ENCODE measurements at regions not wholly inside any gene's neighbourhood (a gene's known extent, or its start where the extent isn't known, plus 50 kb on each side); places are given as distances from the start of the nearest gene placed in this dataset.
"Not testable (repeated sequence)": the region's sequence is repeated elsewhere in the genome, so short reads cannot be mapped to it uniquely, and the experiment has no call there.

DNA sequence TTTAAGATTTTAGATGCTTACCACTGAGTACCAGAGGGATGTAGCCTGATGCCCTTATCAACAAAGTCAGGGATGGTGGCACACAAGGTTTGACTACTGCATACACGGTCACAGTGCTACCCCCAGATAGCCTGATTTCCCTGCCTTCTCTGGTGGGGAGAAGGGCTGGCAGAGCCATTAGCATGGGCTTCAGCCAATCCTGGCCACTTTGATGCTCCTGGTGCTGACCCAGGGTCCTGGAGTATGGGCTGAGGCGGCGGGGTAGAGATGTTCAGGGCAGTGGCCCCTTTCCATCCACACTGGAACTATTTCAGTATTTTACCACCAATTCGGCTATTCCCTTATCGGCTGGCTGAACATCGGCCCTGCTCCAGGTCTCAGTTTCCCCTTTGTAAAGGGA, 83.2 kb downstream of the POTEB3 start:
- H3K9me3 Mint-ChIP-seq (ENCODE audit: low read depth); H3K4me3 Mint-ChIP-seq; H3K27ac Mint-ChIP-seq; H3K36me3 Mint-ChIP-seq; CTCF ChIA-PET; H3K27me3 Mint-ChIP-seq; DNase-seq; ATAC-seq; H3K4me1 Mint-ChIP-seq: not testable (repeated sequence)

DNA sequence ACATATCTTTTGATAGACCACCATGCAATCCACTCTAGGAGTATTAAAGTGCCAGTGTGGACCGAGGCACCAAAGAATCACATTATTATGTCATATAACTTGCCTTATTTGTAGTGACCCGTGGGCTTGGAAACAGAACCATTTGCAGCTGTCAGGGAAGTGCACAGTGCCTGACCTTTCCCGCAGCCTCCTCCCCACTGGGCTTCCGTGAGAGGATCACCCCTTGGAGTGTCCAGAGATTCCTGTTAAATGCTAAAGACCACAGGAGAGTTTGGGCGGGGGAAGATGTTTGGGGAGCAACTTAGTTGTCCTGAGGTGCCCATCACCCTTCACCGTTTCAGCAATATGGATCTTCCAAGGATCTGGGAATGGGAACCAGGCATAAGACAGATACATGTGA, 84.4 kb downstream of the POTEB3 start:
- H3K4me3 Mint-ChIP-seq; CTCF ChIA-PET; ATAC-seq; H3K27ac Mint-ChIP-seq; H3K36me3 Mint-ChIP-seq; H3K27me3 Mint-ChIP-seq; H3K9me3 Mint-ChIP-seq (ENCODE audit: low read depth); DNase-seq; H3K4me1 Mint-ChIP-seq: not testable (repeated sequence)

DNA sequence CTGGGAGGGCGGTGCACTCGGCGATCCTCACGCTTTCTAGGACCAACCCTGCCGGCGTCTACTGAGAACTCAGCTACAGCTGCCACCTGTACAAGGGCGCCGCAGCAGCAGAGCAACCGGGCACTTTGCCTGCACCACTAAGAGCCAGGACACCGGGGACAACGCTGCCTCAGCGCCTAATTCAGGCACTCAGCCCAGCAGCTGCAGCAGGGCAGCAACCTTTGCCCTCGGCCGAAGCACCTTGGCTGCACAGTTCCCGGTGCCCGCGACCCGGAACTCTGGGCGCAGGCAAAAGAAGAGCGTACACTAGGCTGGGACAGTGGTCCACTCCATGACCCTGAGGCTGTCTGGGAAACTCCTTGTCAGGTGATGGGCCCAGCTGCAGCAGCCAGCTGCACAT, 85.7 kb downstream of the POTEB3 start:
- H3K9me3 Mint-ChIP-seq (ENCODE audit: low read depth); H3K4me3 Mint-ChIP-seq; H3K4me1 Mint-ChIP-seq; DNase-seq; CTCF ChIA-PET; H3K36me3 Mint-ChIP-seq; H3K27me3 Mint-ChIP-seq; ATAC-seq; H3K27ac Mint-ChIP-seq: not testable (repeated sequence)

DNA sequence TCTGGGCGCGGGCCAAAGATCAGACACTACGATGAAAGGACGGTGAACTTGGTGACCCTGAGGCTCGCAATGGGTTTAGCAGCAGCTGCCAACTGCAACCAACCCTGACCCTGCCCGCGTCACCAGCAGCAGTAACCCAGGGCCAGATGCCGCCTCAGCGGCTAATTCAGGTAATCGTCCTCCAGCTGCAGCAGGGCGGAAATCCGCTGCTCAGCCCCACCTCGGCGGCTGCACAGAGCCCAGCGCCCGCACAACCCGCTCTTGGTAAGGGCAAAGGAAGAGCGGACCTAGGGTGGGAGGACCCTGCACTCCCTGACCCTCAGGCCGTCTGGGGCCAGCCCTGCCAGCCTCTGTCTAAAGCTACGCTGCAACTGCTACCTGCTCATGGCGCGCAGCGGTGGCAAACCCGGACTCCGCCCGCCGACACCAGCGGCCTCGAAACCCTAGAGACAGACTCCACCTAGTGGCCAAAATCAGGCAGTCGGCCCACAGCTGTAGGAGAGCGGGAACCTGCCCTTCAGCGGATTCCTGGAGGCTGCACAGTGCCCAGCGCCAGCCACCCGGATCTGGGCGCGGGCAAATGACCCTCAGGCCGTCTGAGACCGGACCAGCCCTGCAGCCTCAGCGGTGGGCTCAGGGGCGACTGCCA, 87.5 kb downstream of the POTEB3 start:
- H3K4me1 Mint-ChIP-seq; ATAC-seq; H3K4me3 Mint-ChIP-seq; H3K36me3 Mint-ChIP-seq; H3K27me3 Mint-ChIP-seq; CTCF ChIA-PET; DNase-seq; H3K9me3 Mint-ChIP-seq (ENCODE audit: low read depth); H3K27ac Mint-ChIP-seq: not testable (repeated sequence)

DNA sequence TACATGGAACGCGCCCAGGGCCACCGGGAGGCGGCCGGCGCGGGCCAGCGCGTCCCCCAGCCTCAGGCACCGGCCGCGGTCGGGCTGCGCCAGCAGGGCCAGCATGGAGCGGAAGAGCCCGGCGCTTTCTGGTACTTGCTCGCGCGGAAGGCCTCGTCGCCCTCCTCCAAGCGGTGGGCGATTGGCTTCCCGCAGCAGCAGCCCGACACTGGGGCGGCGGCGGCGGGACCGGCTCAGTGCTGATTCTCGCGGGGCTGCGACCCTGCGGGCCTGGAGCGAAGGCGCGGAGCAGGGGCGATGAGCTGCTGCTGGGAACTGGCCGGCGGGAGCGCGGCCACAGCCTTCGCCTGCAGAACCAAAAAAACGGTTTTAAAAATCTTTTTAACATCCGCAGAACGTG, 95.3 kb downstream of the POTEB3 start:
- CTCF ChIA-PET; H3K27ac Mint-ChIP-seq; ATAC-seq; H3K27me3 Mint-ChIP-seq; H3K4me3 Mint-ChIP-seq; H3K36me3 Mint-ChIP-seq; H3K4me1 Mint-ChIP-seq; H3K9me3 Mint-ChIP-seq (ENCODE audit: low read depth): not testable (repeated sequence)
- peak; percentile 29 for DNase-seq

DNA sequence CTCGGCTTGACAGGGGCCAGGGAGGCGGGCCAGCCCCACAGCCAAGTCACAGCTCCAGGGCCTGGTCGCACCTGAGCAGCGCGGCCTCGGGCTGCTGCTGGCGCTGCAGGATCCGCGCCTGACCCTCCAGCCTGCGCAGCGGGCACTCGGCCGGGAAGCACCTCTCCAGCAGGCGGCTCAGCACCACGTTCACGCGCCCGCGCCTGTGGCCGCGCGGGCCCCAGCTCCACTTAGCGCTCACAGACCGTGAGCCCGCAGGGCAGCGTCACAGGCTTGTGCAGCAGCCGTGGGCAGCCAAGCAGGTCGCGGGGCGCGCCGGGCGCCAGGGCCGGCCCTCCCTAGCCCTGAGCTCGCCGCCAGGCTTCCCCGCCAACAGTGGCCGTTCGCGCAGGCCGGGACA, 95.8 kb downstream of the POTEB3 start:
- H3K4me1 Mint-ChIP-seq; ATAC-seq; CTCF ChIA-PET; H3K9me3 Mint-ChIP-seq (ENCODE audit: low read depth); H3K27me3 Mint-ChIP-seq; H3K27ac Mint-ChIP-seq; H3K36me3 Mint-ChIP-seq; DNase-seq; H3K4me3 Mint-ChIP-seq: not testable (repeated sequence)

DNA sequence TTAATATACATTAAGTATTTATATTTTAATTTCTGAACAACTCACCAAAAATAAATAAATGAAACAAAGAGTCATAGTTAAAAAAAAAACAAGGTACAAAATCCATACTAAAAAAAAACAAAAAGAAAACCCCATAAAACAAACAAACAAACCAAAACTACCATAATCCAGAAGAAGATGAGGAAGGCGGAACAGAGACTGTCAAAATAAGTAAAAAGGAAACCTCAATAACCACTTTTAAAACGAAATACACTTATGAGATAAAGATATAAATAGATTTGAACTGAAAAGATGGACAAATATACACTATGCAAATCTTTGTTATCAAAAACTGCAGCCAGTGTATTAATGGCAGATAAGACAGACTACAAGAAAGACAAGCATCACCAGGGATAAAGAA, 103.3 kb downstream of the POTEB3 start:
- CTCF ChIA-PET; DNase-seq; H3K27ac Mint-ChIP-seq; H3K27me3 Mint-ChIP-seq; ATAC-seq; H3K4me1 Mint-ChIP-seq; H3K36me3 Mint-ChIP-seq; H3K4me3 Mint-ChIP-seq; H3K9me3 Mint-ChIP-seq (ENCODE audit: low read depth): not testable (repeated sequence)

DNA sequence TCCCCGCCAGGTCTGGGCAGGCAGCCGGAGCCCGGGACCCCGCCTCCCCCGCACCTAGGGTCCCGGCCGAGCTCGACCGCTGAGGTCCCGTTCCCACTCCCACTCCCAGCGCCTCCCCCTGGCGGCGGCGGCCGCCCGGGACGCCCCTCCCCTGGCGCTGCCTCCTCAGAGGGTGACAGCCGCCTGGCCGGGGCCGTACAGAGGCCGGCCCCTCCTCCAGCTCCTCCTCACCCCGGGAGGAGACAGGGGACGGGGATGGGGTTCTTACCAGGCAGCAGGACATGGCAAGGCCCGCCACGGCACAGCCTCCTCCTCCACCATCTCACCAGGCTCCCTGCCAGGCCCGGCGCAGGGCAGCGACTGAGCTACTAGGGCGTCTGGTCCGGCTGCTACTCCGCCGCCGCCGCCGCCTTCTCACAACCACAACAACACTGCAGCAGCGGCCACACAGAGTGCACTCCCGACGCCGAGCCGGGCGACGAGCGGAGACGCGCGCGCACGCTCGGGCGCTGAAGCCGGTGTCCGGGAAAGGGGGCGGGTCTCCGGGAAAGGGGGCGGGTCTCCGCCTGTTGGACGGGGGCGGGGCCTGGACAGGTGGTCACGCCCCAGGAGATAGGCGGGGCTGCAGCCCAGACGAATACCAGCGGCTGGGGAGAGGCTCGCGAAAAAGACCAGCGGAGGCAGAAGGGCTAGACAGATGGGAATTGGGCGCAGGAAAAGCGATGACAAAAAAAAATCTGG, 115.4 kb downstream of the POTEB3 start:
- H3K27ac Mint-ChIP-seq: not testable (repeated sequence)
- peak; percentile 71 for ATAC-seq

DNA sequence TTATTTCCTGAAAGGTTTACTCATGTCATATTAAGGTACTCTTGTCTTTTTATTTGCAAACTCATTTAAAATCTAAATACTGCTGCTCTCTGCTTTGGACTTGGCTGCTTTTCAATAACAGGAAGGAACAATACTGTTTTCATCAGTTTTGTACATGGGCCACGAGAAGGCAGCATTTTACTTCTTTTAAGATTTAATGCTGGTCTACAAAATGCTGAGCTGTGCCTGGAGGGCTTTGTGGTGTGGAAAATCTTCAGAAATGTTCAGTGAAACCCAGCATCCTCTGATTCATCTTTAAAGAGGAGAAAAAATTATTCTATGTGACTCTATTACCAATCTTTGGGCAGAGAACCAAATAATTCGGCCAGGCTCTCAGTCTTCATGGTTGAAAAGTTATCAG, 155.9 kb downstream of the POTEB3 start:
- H3K4me1 Mint-ChIP-seq; H3K27ac Mint-ChIP-seq; H3K27me3 Mint-ChIP-seq; H3K9me3 Mint-ChIP-seq (ENCODE audit: low read depth); H3K36me3 Mint-ChIP-seq; DNase-seq; H3K4me3 Mint-ChIP-seq: not testable (repeated sequence)
- CTCF ChIA-PET: interaction anchor here (0.7 to 1.7 kb wide), 7 partner anchors 9 to 937 kb away, joined by 3 to 7 read pairs (median 4); no protein-coding TSS in a partner anchor
- ATAC-seq: peak; percentile 75

More for the DNA sequence above, 115.4 kb downstream of the POTEB3 start:
- H3K4me1 Mint-ChIP-seq; H3K36me3 Mint-ChIP-seq; H3K27me3 Mint-ChIP-seq; H3K4me3 Mint-ChIP-seq; H3K9me3 Mint-ChIP-seq (ENCODE audit: low read depth); CTCF ChIA-PET: not testable (repeated sequence)
- peak; percentile 38 for DNase-seq

DNA sequence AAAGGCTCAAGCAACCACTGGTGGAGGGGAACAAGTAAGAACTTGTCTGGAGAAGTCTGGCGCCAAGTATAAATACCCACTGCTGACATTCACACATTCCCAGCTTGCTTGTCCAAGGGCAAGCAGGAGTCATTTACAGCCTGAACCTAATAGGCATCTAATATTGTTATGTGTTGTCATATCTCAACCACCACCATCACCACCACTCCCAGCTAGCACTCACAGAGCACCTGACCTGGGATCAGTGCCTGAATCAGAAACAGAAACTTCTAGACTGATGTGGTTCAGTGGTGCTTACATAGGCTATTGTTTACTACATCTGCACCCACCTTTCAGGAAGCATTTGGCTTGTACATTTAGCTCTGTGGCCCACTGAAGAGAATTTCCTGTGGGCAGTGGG, 157.1 kb downstream of the POTEB3 start:
- not testable (repeated sequence) for H3K27me3 Mint-ChIP-seq; H3K4me1 Mint-ChIP-seq; H3K9me3 Mint-ChIP-seq (ENCODE audit: low read depth); H3K27ac Mint-ChIP-seq; DNase-seq; H3K36me3 Mint-ChIP-seq; H3K4me3 Mint-ChIP-seq
- ATAC-seq: peak; percentile 88
- CTCF ChIA-PET: interaction anchor here (0.9 to 1.7 kb wide), 2 partner anchors 14 to 640 kb away, joined by 3 to 5 read pairs; no protein-coding TSS in a partner anchor

DNA sequence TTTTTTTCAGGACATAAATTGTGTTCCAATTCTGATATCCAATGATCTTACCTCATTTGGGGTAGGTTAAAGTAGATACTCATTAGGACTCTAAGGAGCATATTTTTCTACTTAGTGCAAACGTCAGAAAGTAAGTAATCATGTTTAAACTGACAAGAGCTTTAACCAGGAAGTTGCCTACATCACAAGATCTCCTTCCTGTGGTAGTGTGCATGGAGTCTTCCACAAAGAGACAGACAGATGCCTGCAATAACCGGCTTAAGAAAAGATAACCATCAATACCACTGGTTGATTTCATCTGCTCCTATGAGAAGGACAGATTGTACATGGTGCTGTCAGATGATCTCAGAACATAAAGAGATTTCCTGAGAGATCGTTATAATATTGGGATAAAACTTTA, 160.0 kb downstream of the POTEB3 start:
- not testable (repeated sequence) for DNase-seq; H3K4me3 Mint-ChIP-seq; ATAC-seq; H3K27ac Mint-ChIP-seq; H3K9me3 Mint-ChIP-seq (ENCODE audit: low read depth); H3K4me1 Mint-ChIP-seq; H3K36me3 Mint-ChIP-seq; H3K27me3 Mint-ChIP-seq
- CTCF ChIA-PET: interaction anchor here (0.6 to 1.0 kb wide), 2 partner anchors 379 to 924 kb away, joined by 3 read pairs; no protein-coding TSS in a partner anchor

DNA sequence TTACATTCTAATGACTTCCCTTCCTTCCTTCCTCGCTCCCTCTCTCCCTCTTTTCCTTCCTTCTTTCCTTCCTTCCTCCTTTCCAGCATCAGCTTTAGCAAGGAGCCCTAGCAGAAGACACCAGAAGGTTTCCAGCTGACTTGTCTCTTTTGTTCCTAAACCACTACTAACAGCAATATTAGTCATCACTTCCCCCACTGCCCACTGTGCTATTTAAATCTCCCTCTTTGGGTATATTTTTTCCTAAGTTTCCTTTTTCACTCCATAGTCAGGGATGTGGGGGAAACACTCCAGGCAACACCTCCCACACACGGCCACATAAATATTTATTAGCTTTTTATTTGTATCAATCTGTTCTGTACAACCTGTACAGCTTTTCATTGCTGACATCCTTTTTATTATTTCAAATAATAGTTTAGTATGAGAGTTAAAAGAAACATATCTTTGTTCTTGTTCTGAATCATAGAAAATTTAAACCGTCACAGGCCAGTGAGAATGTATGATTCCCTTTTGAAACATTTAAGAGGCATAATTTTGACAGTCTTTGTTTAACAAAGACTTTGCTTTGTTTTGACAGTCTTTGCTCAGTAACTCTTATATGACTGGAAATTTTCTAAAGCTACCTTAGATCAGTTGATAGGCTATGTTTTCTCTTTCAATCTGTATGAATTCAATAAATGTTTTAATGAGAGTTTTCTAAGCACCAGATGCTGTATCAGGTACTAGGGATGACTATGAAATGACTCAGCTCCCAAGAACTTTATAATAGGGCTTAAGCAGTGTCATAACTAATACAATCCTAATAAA, 167.9 kb downstream of the POTEB3 start:
- H3K27me3 Mint-ChIP-seq: peaks cover 19% of the 10 kb centered on the region
- H3K4me3 Mint-ChIP-seq; H3K9me3 Mint-ChIP-seq (ENCODE audit: low read depth); H3K27ac Mint-ChIP-seq; DNase-seq; H3K36me3 Mint-ChIP-seq: not testable (repeated sequence)
- peak; percentile 36 for ATAC-seq
- CTCF ChIA-PET: interaction anchor here (0.9 to 1.9 kb wide), 4 partner anchors 12 to 629 kb away, joined by 3 to 4 read pairs (median 3); no protein-coding TSS in a partner anchor
- H3K4me1 Mint-ChIP-seq: peaks cover 11% of the 10 kb centered on the region

DNA sequence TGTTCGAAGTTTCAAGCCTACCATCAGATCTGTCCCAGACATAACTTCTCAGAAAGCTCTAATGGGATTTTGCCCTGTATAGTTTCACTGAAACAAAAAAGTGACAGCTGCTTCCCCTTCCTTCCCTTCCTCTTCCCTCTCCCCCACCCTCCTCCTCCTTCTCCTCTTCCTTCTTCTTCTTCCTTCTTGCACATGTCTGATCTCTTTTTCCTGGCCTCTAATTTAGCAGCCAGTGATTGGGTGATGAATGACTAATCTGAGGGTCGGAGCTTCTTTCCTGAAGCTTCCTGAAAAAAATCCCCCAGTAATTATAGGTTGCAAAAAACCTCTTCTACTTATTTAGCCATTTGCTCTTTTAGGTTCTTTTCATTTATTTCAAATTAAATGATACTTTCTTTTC, 168.7 kb downstream of the POTEB3 start:
- CTCF ChIA-PET: no interaction called here
- Mint-ChIP-seq H3K4me1 (peaks cover 11% of the 10 kb centered on the region), H3K27me3 (peaks cover 21% of the 10 kb centered on the region), H3K27ac (no peak overlapping the region), H3K4me3 (no peak overlapping the region), H3K36me3 (no peaks in the 10 kb centered on the region), H3K9me3 (ENCODE audit: low read depth) (no peaks in the 10 kb centered on the region)
- ATAC-seq (no peak), DNase-seq (no peak)

DNA sequence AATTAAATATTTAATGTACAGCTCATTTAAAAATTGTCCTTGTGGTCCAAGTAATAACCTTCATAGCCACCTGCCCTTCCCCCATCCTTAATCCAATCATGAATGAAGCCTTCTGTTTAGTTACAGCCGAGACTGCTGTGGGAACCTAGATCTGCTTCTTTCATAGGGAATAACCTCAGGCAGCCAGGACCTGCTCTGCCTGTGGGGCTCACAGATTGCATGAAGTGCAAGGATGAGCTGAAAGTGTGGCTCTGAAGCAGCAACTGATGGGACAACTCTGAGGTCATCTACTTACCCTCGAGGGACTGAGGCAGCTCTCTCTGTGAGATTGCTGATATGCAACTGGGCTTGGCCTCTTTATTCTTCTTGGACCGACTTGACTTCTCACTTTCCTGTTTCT, 169.8 kb downstream of the POTEB3 start:
- Mint-ChIP-seq H3K27me3 (peaks cover 23% of the 10 kb centered on the region), H3K4me1 (peaks cover 11% of the 10 kb centered on the region), H3K36me3 (no peaks in the 10 kb centered on the region), H3K27ac (no peak overlapping the region), H3K4me3 (no peak overlapping the region), H3K9me3 (ENCODE audit: low read depth) (no peaks in the 10 kb centered on the region)
- DNase-seq (no peak), ATAC-seq (no peak)
- CTCF ChIA-PET: no interaction called here

Measured in activated CD8-positive, alpha-beta memory T cell treated with anti-CD3 and anti-CD28 coated beads, Interleukin-2, amount 10 ng/mL, durations not matched to agents 7 days and 5 days (primary cell).